ENCODE measurements at regions not wholly inside any gene's neighbourhood (a gene's known extent, or its start where the extent isn't known, plus 50 kb on each side); places are given as distances from the start of the nearest gene placed in this dataset.
"Not testable (repeated sequence)": the region's sequence is repeated elsewhere in the genome, so short reads cannot be mapped to it uniquely, and the experiment has no call there.

DNA sequence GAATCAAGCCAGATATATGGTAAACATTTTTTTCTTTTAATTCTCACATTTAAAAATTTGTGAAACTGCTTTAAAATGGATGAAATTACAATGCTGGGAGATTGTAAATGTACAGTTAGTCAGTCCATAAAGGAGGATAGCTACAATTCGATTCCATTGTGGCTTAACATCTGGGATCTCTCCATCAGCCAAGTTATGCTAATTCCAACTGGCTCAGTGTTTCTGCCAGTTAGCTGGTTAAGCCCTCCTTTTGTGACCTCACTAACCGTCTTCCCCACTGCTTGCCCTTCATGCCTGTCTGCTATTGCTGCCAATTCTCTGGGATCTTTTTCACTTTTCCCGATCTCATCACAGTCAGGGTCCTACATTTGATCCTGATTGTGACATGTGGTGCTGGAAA is 1347.6 kb downstream of the CDH11 start:
- H3K4me2 ChIP-seq (ENCODE audit: low read length): no peak overlapping the region
- H3K4me1 ChIP-seq (ENCODE audit: control insufficient read depth, insufficient read depth, low read length): no peaks in the 10 kb centered on the region
- H3K9ac ChIP-seq (ENCODE audit: low read depth, low read length): no peak overlapping the region
- H3K4me3 ChIP-seq (ENCODE audit: low read length): no peak overlapping the region
- H3K9me3 ChIP-seq (replicated peaks; ENCODE audit: low read length): no peaks in the 10 kb centered on the region
- no peaks in the 10 kb centered on the region for H3K36me3 ChIP-seq (ENCODE audit: insufficient read depth, low read length)
- no peaks in the 10 kb centered on the region for H3K27me3 ChIP-seq (ENCODE audit: control insufficient read depth, insufficient read depth, low read length)

DNA sequence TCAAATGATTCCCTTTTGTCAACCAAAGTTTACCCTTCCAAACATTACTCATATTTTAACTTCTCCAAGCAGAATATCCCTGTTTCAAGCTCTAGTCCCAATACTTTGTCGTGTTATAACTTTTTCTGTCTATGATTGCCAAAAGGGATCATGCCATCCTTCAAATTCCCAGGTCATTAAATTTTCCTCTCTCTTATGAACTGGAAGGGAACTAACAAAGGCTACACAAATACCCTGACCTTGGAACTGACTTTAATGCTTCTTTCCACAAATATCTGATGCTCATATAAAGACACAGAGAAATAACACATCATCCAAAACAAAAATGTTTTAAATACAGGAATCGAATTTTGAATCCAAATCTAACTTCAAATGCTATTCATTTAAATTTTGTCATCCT is 1352.7 kb downstream of the CDH11 start:
- H3K27me3 ChIP-seq (ENCODE audit: control insufficient read depth, insufficient read depth, low read length): peaks cover 3% of the 10 kb centered on the region
- H3K4me3 ChIP-seq (ENCODE audit: low read length): no peak overlapping the region
- no peaks in the 10 kb centered on the region for H3K9me3 ChIP-seq (replicated peaks; ENCODE audit: low read length)

GRCh38 chr16:63760246-63760645 is 1361.6 kb downstream of the CDH11 start:
- H3K4me2 ChIP-seq (ENCODE audit: low read length); H3K4me3 ChIP-seq (ENCODE audit: low read length); H3K36me3 ChIP-seq (ENCODE audit: insufficient read depth, low read length); H3K27me3 ChIP-seq (ENCODE audit: control insufficient read depth, insufficient read depth, low read length); H3K9ac ChIP-seq (ENCODE audit: low read depth, low read length); H3K4me1 ChIP-seq (ENCODE audit: control insufficient read depth, insufficient read depth, low read length); H3K9me3 ChIP-seq (replicated peaks; ENCODE audit: low read length): not testable (repeated sequence)

More for the DNA sequence above, 1352.7 kb downstream of the CDH11 start:
- no peaks in the 10 kb centered on the region for H3K4me1 ChIP-seq (ENCODE audit: control insufficient read depth, insufficient read depth, low read length)
- H3K36me3 ChIP-seq (ENCODE audit: insufficient read depth, low read length): no peaks in the 10 kb centered on the region
- no peak overlapping the region for H3K4me2 ChIP-seq (ENCODE audit: low read length)
- no peak overlapping the region for H3K9ac ChIP-seq (ENCODE audit: low read depth, low read length)

DNA sequence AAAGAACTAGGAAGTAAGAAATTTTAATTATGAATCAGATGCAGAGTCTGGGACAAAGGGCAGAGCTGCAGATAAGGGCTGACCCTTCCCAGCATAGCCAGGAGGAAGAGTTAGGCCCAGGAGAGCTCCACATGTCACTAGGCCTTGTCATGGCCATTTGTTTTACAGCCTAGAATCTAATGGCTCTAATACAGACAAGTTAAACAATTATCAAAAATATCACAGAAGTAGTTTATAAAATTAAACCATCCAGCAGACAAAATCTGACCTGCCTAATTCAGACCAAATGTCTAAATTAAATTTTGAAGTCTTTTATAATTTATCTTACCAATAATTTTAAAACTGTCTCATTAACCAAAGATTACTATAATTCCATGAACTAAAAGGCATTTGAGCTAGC is 1369.5 kb downstream of the CDH11 start:
- Histone ChIP-seq H3K4me2 (ENCODE audit: low read length) (no peak overlapping the region), H3K4me3 (ENCODE audit: low read length) (no peak overlapping the region), H3K9me3 (replicated peaks; ENCODE audit: low read length) (no peaks in the 10 kb centered on the region), H3K27me3 (ENCODE audit: control insufficient read depth, insufficient read depth, low read length) (no peaks in the 10 kb centered on the region), H3K36me3 (ENCODE audit: insufficient read depth, low read length) (no peaks in the 10 kb centered on the region), H3K4me1 (ENCODE audit: control insufficient read depth, insufficient read depth, low read length) (no peaks in the 10 kb centered on the region), H3K9ac (ENCODE audit: low read depth, low read length) (no peak overlapping the region)

DNA sequence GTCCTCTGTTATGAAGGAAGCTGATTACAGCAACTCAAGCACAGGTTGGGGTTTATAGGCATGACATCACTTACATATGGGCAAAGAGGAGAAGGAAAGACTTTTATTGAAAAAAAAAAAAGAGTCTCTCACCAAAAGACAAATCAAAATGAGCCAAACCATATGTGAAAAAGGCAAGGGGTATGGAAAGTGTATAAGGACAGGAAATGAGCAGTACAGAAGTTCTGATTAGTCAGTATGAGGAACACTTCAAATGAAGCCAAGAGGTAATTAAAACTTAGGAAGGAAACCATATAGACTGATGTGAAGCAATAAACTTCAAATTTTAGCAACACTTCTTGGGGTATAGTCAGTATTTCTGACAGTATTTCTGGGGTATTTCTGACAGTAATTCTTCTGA is 1372.6 kb downstream of the CDH11 start:
- H3K9ac ChIP-seq (ENCODE audit: low read depth, low read length): no peak overlapping the region
- no peaks in the 10 kb centered on the region for H3K36me3 ChIP-seq (ENCODE audit: insufficient read depth, low read length)
- no peaks in the 10 kb centered on the region for H3K9me3 ChIP-seq (replicated peaks; ENCODE audit: low read length)
- no peak overlapping the region for H3K4me2 ChIP-seq (ENCODE audit: low read length)
- H3K27me3 ChIP-seq (ENCODE audit: control insufficient read depth, insufficient read depth, low read length): no peaks in the 10 kb centered on the region
- no peak overlapping the region for H3K4me3 ChIP-seq (ENCODE audit: low read length)
- H3K4me1 ChIP-seq (ENCODE audit: control insufficient read depth, insufficient read depth, low read length): no peaks in the 10 kb centered on the region

DNA sequence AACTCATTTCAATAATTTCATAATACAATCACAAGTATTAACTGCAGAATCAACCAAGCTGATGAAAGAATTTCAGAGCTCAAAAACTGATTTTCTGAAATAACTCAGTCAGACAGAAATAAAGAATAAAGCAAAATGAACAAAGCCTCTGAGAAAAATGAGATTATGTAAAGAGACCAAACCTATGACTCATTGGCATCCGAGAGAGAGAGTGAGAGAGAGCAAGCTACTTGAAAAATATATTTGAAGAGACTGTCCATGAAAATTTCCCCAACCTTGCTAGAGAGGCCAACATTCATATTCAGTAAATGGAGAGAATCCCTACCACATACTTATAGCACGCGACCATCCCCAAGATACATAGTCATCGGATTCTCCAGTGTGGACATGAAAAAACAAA is 1376.4 kb downstream of the CDH11 start:
- Histone ChIP-seq H3K4me2 (ENCODE audit: low read length) (no peak overlapping the region), H3K27me3 (ENCODE audit: control insufficient read depth, insufficient read depth, low read length) (no peaks in the 10 kb centered on the region), H3K36me3 (ENCODE audit: insufficient read depth, low read length) (no peaks in the 10 kb centered on the region), H3K9ac (ENCODE audit: low read depth, low read length) (no peak overlapping the region), H3K4me1 (ENCODE audit: control insufficient read depth, insufficient read depth, low read length) (no peaks in the 10 kb centered on the region), H3K4me3 (ENCODE audit: low read length) (no peak overlapping the region), H3K9me3 (replicated peaks; ENCODE audit: low read length) (no peaks in the 10 kb centered on the region)

- Histone ChIP-seq H3K36me3 (ENCODE audit: insufficient read depth, low read length) (no peaks in the 10 kb centered on the region), H3K27me3 (ENCODE audit: control insufficient read depth, insufficient read depth, low read length) (no peaks in the 10 kb centered on the region), H3K4me2 (ENCODE audit: low read length) (no peak overlapping the region), H3K9me3 (replicated peaks; ENCODE audit: low read length) (no peaks in the 10 kb centered on the region), H3K4me1 (ENCODE audit: control insufficient read depth, insufficient read depth, low read length) (no peaks in the 10 kb centered on the region), H3K9ac (ENCODE audit: low read depth, low read length) (no peak overlapping the region), H3K4me3 (ENCODE audit: low read length) (no peak overlapping the region)
Observed at GRCh38 chr16:63744077-63744874, 1377.6 kb downstream of the CDH11 start.

GRCh38 chr16:63742150-63742549 is 1379.7 kb downstream of the CDH11 start:
- H3K9me3 ChIP-seq (replicated peaks; ENCODE audit: low read length): no peaks in the 10 kb centered on the region
- no peak overlapping the region for H3K4me2 ChIP-seq (ENCODE audit: low read length)
- no peaks in the 10 kb centered on the region for H3K27me3 ChIP-seq (ENCODE audit: control insufficient read depth, insufficient read depth, low read length)
- no peaks in the 10 kb centered on the region for H3K36me3 ChIP-seq (ENCODE audit: insufficient read depth, low read length)
- H3K4me3 ChIP-seq (ENCODE audit: low read length): no peak overlapping the region
- no peaks in the 10 kb centered on the region for H3K4me1 ChIP-seq (ENCODE audit: control insufficient read depth, insufficient read depth, low read length)
- no peak overlapping the region for H3K9ac ChIP-seq (ENCODE audit: low read depth, low read length)

DNA sequence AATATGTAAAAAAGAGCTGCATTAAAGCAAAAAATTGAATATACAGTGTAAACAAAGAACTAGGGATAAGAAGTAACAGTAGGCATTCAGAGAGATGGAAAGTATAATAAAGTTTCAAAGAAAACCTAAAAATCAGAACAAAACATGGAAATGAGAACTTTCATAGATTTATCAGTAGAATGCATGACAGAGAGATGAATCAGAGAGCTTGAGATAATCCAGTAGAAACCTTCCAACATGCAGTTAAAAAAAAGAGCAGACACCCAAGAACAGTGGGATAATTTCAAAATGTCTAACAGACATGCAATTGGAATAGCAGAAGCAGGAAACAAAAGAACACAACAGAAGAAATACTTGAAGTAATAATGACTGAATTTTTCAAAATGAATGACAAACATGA is 1384.2 kb downstream of the CDH11 start:
- H3K4me2 ChIP-seq (ENCODE audit: low read length): no peak overlapping the region
- no peak overlapping the region for H3K4me3 ChIP-seq (ENCODE audit: low read length)
- H3K36me3 ChIP-seq (ENCODE audit: insufficient read depth, low read length): no peaks in the 10 kb centered on the region
- H3K4me1 ChIP-seq (ENCODE audit: control insufficient read depth, insufficient read depth, low read length): no peaks in the 10 kb centered on the region
- H3K9ac ChIP-seq (ENCODE audit: low read depth, low read length): no peak overlapping the region
- no peaks in the 10 kb centered on the region for H3K27me3 ChIP-seq (ENCODE audit: control insufficient read depth, insufficient read depth, low read length)
- H3K9me3 ChIP-seq (replicated peaks; ENCODE audit: low read length): no peaks in the 10 kb centered on the region

DNA sequence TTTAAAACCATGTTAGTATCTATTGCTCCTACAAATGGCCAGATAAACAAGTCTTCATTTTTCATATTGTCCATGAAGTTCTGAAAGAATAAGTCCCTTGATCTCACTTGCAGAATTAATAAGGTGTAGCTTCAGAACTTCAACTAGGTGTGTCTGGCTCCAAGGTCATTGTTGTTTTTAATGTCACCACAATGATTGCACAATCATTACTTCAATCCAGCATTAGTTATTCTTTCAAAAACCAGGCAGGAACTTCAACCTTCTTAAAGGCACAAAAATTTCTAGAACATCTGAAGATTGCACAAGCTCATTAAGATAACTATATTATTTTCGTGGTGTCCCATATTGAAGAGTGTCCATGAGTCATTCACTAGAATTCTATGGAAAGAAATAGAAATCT is 1386.4 kb downstream of the CDH11 start:
- H3K9ac ChIP-seq (ENCODE audit: low read depth, low read length): no peak overlapping the region
- H3K9me3 ChIP-seq (replicated peaks; ENCODE audit: low read length): no peaks in the 10 kb centered on the region
- H3K36me3 ChIP-seq (ENCODE audit: insufficient read depth, low read length): no peaks in the 10 kb centered on the region
- no peak overlapping the region for H3K4me3 ChIP-seq (ENCODE audit: low read length)
- H3K27me3 ChIP-seq (ENCODE audit: control insufficient read depth, insufficient read depth, low read length): no peaks in the 10 kb centered on the region
- H3K4me2 ChIP-seq (ENCODE audit: low read length): no peak overlapping the region
- no peaks in the 10 kb centered on the region for H3K4me1 ChIP-seq (ENCODE audit: control insufficient read depth, insufficient read depth, low read length)

DNA sequence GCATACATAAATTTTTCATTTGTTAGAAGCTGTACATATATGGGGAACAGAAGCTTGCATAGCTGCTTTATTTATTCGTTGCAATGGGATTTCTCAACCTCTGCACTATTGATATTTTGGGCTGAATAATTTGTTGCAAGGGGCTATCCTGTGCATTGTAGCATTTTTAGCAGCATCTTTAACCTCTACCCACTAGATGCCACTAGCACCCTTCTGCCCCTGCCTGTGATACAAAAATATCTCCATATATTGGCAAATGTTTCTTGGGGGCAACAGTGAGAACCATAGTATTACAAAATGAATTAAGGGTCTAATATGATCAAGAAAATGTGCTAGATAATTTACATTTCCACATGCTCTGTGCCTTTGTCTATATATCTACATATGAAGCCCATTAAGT is 1401.0 kb downstream of the CDH11 start:
- Histone ChIP-seq H3K27me3 (ENCODE audit: control insufficient read depth, insufficient read depth, low read length) (no peaks in the 10 kb centered on the region), H3K4me2 (ENCODE audit: low read length) (no peak overlapping the region), H3K9ac (ENCODE audit: low read depth, low read length) (no peak overlapping the region), H3K4me3 (ENCODE audit: low read length) (no peak overlapping the region), H3K9me3 (replicated peaks; ENCODE audit: low read length) (no peaks in the 10 kb centered on the region), H3K4me1 (ENCODE audit: control insufficient read depth, insufficient read depth, low read length) (no peaks in the 10 kb centered on the region), H3K36me3 (ENCODE audit: insufficient read depth, low read length) (no peaks in the 10 kb centered on the region)

DNA sequence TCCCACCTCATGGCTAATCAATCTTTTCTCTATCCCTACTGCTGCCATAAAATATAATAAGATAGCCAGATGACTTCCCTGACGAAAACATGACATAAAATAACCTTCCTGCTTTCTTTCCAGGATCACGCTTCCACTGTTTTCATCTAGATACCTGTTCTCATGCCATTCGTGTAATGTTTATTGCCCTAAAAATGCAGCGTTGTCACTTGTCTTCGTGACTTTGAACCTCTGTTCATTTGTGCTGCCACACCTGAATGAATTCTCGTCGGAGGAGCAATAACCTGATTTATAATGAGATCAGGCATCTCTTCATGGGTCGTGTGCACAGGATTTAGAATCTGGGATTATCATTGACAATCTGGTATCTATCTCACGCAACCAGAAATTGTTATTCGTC is 1401.9 kb downstream of the CDH11 start:
- Histone ChIP-seq H3K4me1 (ENCODE audit: control insufficient read depth, insufficient read depth, low read length) (no peaks in the 10 kb centered on the region), H3K4me3 (ENCODE audit: low read length) (no peak overlapping the region), H3K9me3 (replicated peaks; ENCODE audit: low read length) (no peaks in the 10 kb centered on the region), H3K27me3 (ENCODE audit: control insufficient read depth, insufficient read depth, low read length) (no peaks in the 10 kb centered on the region), H3K36me3 (ENCODE audit: insufficient read depth, low read length) (no peaks in the 10 kb centered on the region), H3K9ac (ENCODE audit: low read depth, low read length) (no peak overlapping the region), H3K4me2 (ENCODE audit: low read length) (no peak overlapping the region)
